H9 (cell line): ENCODE measurements at regions not wholly inside any gene's neighbourhood (a gene's known extent, or its start where the extent isn't known, plus 50 kb on each side); places are given as distances from the start of the nearest gene placed in this dataset.

Experiments
- DNase-seq: peaks from one replicate; pipeline ENCODE4 v3.0.0-alpha.2; 2017
- H2AFZ ChIP-seq: one replicate; pipeline ENCODE4 v1.6.1; 2013; ENCODE audit warnings: mild to moderate bottlenecking, low read length, control low read depth, moderate library complexity
- H2AK5ac ChIP-seq: 2 replicates; pipeline ENCODE4 v1.6.1; 2013; ENCODE audit warnings: low read length, control low read depth, mixed read lengths; ENCODE audit not compliant: insufficient read length
- H2BK120ac ChIP-seq: one replicate; pipeline ENCODE4 v1.6.1; 2013; ENCODE audit warnings: low read depth, mild to moderate bottlenecking, low read length, control low read depth, inconsistent platforms; ENCODE audit not compliant: poor library complexity, severe bottlenecking
- H2BK12ac ChIP-seq: 2 replicates; pipeline ENCODE4 v1.6.1; 2013; ENCODE audit warnings: low read length, control low read depth, mixed read lengths, low read depth; ENCODE audit not compliant: insufficient read length
- H2BK15ac ChIP-seq: 2 replicates; pipeline ENCODE4 v1.6.1; 2013; ENCODE audit warnings: low read depth, low read length, control low read depth
- H2BK20ac ChIP-seq: one replicate; pipeline ENCODE4 v1.6.1; 2013; ENCODE audit warnings: low read depth, mild to moderate bottlenecking, low read length, control low read depth, inconsistent platforms; ENCODE audit not compliant: poor library complexity, severe bottlenecking
- H2BK5ac ChIP-seq: 2 replicates; pipeline ENCODE4 v1.6.1; 2013; ENCODE audit warnings: low read length, control low read depth, mixed read lengths; ENCODE audit not compliant: insufficient read length
- H3K14ac ChIP-seq: 2 replicates; pipeline ENCODE4 v1.6.1; 2013; ENCODE audit warnings: low read length, control low read depth; ENCODE audit not compliant: insufficient read depth
- H3K18ac ChIP-seq: 2 replicates; pipeline ENCODE4 v1.6.1; 2013; ENCODE audit warnings: low read depth, mild to moderate bottlenecking, mixed read lengths, low read length, control low read depth; ENCODE audit not compliant: insufficient read length
- H3K23ac ChIP-seq: 2 replicates; pipeline ENCODE4 v1.6.1; 2013; ENCODE audit warnings: low read length, control low read depth, mixed read lengths, low read depth; ENCODE audit not compliant: insufficient read length
- H3K23me2 ChIP-seq: 2 replicates; pipeline ENCODE4 v1.6.1; 2013; ENCODE audit warnings: low read depth, mild to moderate bottlenecking, mixed read lengths, low read length, control low read depth; ENCODE audit not compliant: insufficient read length, poor library complexity, severe bottlenecking
- H3K27ac ChIP-seq: 2 replicates; pipeline ENCODE4 v1.5.1; 2013; ENCODE audit warnings: low read length, control low read depth, mixed read lengths, low read depth; ENCODE audit not compliant: insufficient read length
- H3K27me3 ChIP-seq: 2 replicates; pipeline ENCODE4 v1.6.1; 2013; ENCODE audit warnings: low read length, control low read depth, inconsistent platforms; ENCODE audit not compliant: insufficient read depth
- H3K4ac ChIP-seq: 2 replicates; pipeline ENCODE4 v1.6.1; 2013; ENCODE audit warnings: low read depth, mild to moderate bottlenecking, control low read depth, inconsistent platforms, low read length, moderate library complexity
- H3K4me1 ChIP-seq: 2 replicates; pipeline ENCODE4 v1.6.1; 2013; ENCODE audit warnings: low read length, control low read depth, inconsistent platforms; ENCODE audit not compliant: insufficient read depth
- H3K4me2 ChIP-seq: 2 replicates; pipeline ENCODE4 v1.6.1; 2013; ENCODE audit warnings: low read length, control low read depth, mixed read lengths; ENCODE audit not compliant: insufficient read length, insufficient read depth
- H3K56ac ChIP-seq: 2 replicates; pipeline ENCODE4 v1.6.1; 2013; ENCODE audit warnings: low read depth, mild to moderate bottlenecking, mixed read lengths, low read length, control low read depth; ENCODE audit not compliant: insufficient read length
- H3K79me1 ChIP-seq: 2 replicates; pipeline ENCODE4 v1.6.1; 2013; ENCODE audit warnings: low read depth, mild to moderate bottlenecking, moderate library complexity, low read length, control low read depth, inconsistent platforms; ENCODE audit not compliant: insufficient read depth, poor library complexity, severe bottlenecking
- H3K79me2 ChIP-seq: 2 replicates; pipeline ENCODE4 v1.6.1; 2013; ENCODE audit warnings: low read length, control low read depth, inconsistent platforms; ENCODE audit not compliant: insufficient read depth
- H3K9ac ChIP-seq: 2 replicates; pipeline ENCODE4 v1.6.1; 2013; ENCODE audit warnings: low read length, control low read depth, mixed read lengths; ENCODE audit not compliant: insufficient read length; ENCODE audit errors: extremely low read depth
- H3K9me3 ChIP-seq: one replicate; pipeline ENCODE4 v1.6.1; 2013; ENCODE audit warnings: low read depth, low read length, inconsistent platforms; ENCODE audit not compliant: control insufficient read depth
- H3T11ph ChIP-seq: one replicate; pipeline ENCODE4 v1.6.1; 2013; ENCODE audit warnings: mild to moderate bottlenecking, low read length, control low read depth, inconsistent platforms
- H4K20me1 ChIP-seq: one replicate; pipeline ENCODE4 v1.6.1; 2013; ENCODE audit not compliant: control insufficient read depth, insufficient read length, insufficient read depth
- H4K5ac ChIP-seq: 2 replicates; pipeline ENCODE4 v1.6.1; 2013; ENCODE audit warnings: low read depth, mild to moderate bottlenecking, mixed read lengths, low read length, control low read depth; ENCODE audit not compliant: insufficient read length
- H4K8ac ChIP-seq: replicated peaks from 2 replicates; pipeline ENCODE4 v1.6.1; 2013; ENCODE audit warnings: low read length, control low read depth, mixed read lengths, low read depth; ENCODE audit not compliant: insufficient read length
- H4K91ac ChIP-seq: 2 replicates; pipeline ENCODE4 v1.6.1; 2013; ENCODE audit warnings: low read depth, mild to moderate bottlenecking, moderate library complexity, mixed read lengths, low read length, control low read depth; ENCODE audit not compliant: insufficient read length
- H3K27ac Mint-ChIP-seq, 3 experiments: 2 replicates in 2 of 3; 3 replicates in 1 of 3; pipeline ENCODE4 v1.8.0; 2020 to 2021; ENCODE audit warnings: mixed read lengths in 3 of 3, mild to moderate bottlenecking in 1 of 3, moderate library complexity in 1 of 3
- H3K27me3 Mint-ChIP-seq: 2 replicates; pipeline ENCODE4 v1.8.0; 2021; ENCODE audit warnings: low read depth, mild to moderate bottlenecking, moderate library complexity, mixed read lengths
- H3K36me3 Mint-ChIP-seq, 3 experiments: 2 replicates in 2 of 3; 3 replicates in 1 of 3; pipeline ENCODE4 v1.8.0; 2020 to 2021; ENCODE audit warnings: low read depth in 3 of 3, mixed read lengths in 3 of 3; ENCODE audit not compliant: insufficient read depth in 1 of 3
- H3K4me1 Mint-ChIP-seq, 2 experiments: 2 replicates each; pipeline ENCODE4 v1.8.0; 2020; ENCODE audit warnings: mixed read lengths in 2 of 2
- H3K4me3 Mint-ChIP-seq, 2 experiments: 2 replicates in 1 of 2; 3 replicates in 1 of 2; pipeline ENCODE4 v1.8.0; 2020 to 2021; ENCODE audit warnings: mild to moderate bottlenecking in 2 of 2, mixed read lengths in 2 of 2, moderate library complexity in 1 of 2
- H3K9me3 Mint-ChIP-seq, 2 experiments: 2 replicates in 1 of 2; 3 replicates in 1 of 2; pipeline ENCODE4 v1.8.0; 2020; ENCODE audit warnings: mild to moderate bottlenecking in 2 of 2, mixed read lengths in 2 of 2, moderate library complexity in 1 of 2
- CTCF ChIP-seq: fragments of 200-600 bp; sonication (generic); conservative IDR thresholded peaks from 3 replicates; pipeline ENCODE4 v1.8.0; 2021; ENCODE audit warnings: antibody characterized with exemption, mild to moderate bottlenecking
- WGBS: extraction: QIAGEN DNeasy Blood & Tissue Kit; methylation state at CpG from one replicate; pipeline ENCODE4 v1.1.7; 2013; ENCODE audit warnings: missing lambda C conversion rate, low lambda C conversion rate, mixed read lengths; ENCODE audit not compliant: insufficient read length; ENCODE audit errors: extremely low coverage; 5-methylcytosine and 5-hydroxymethylcytosine counted together

GRCh38 chr12:131281016-131281415 lies 327.3 kb downstream of the ADGRD1 start:
- Histone ChIP-seq H4K5ac (no peak overlapping the region), H3K9ac (no peak overlapping the region), H3K79me1 (no peaks in the 10 kb centered on the region), H4K8ac (no peak overlapping the region), H3K23ac (no peak overlapping the region), H2BK20ac (no peak overlapping the region), H3K4ac (no peak overlapping the region), H3K4me2 (no peak overlapping the region), H3K9me3 (no peaks in the 10 kb centered on the region), H3K14ac (no peak overlapping the region), H3K27ac (no peak overlapping the region), H3K56ac (no peak overlapping the region), H2AFZ (no peak overlapping the region), H3K4me1 (no peaks in the 10 kb centered on the region; the same call in 1 of the 2 replicates), H3K23me2 (no peaks in the 10 kb centered on the region), H3K27me3 (no peaks in the 10 kb centered on the region), H4K20me1 (no peaks in the 10 kb centered on the region), H4K91ac (no peak overlapping the region), H3K79me2 (no peaks in the 10 kb centered on the region), H2BK5ac (no peak overlapping the region), H3K18ac (no peak overlapping the region), H2BK12ac (no peak overlapping the region), H2BK15ac (no peak overlapping the region), H3T11ph (no peak overlapping the region), H2BK120ac (no peak overlapping the region), H2AK5ac (no peak overlapping the region)
- H3K27me3 Mint-ChIP-seq, result no peaks in the 10 kb centered on the region
- H3K27ac Mint-ChIP-seq, result no peak overlapping the region
- no peak for TF ChIP-seq CTCF
- H3K9me3 Mint-ChIP-seq, result no peaks in the 10 kb centered on the region; a peak in 1 of 5 replicates
- peaks cover 6 to 30% of the 10 kb centered on the region in 2 experiments for H3K4me1 Mint-ChIP-seq
- no peak for DNase-seq
- peaks cover 0 to 2% (median 0%) of the 10 kb centered on the region in 3 experiments; a peak in 1 of 7 replicates for H3K36me3 Mint-ChIP-seq
- no peak overlapping the region for H3K4me3 Mint-ChIP-seq
- WGBS, result no CpG with 5 or more reads among the region's 11 CpGs
